PC-3 (cell line): ENCODE measurements at regions not wholly inside any gene's neighbourhood (a gene's known extent, or its start where the extent isn't known, plus 50 kb on each side); places are given as distances from the start of the nearest gene placed in this dataset.

Experiments
- CTCF ChIP-seq: fragments of 300-600 bp; sonication (generic); conservative IDR thresholded peaks from 2 replicates; pipeline ENCODE4 v1.5.1; 2017; ENCODE audit warnings: antibody characterized with exemption, low read depth, mild to moderate bottlenecking, low read length
- EZH2 ChIP-seq: fragments of 300-600 bp; sonication (generic); IDR thresholded peaks from one replicate; pipeline ENCODE4 v1.6.1; 2017; ENCODE audit warnings: antibody characterized with exemption, mild to moderate bottlenecking, low read length; ENCODE audit not compliant: unreplicated experiment

GRCh38 chr22:33180356-33180755, 122.2 kb upstream of the SYN3 start:
- TF ChIP-seq EZH2 (no peak), CTCF (no peak)
